ENCODE measurements at regions not wholly inside any gene's neighbourhood (a gene's known extent, or its start where the extent isn't known, plus 50 kb on each side); places are given as distances from the start of the nearest gene placed in this dataset.

DNA sequence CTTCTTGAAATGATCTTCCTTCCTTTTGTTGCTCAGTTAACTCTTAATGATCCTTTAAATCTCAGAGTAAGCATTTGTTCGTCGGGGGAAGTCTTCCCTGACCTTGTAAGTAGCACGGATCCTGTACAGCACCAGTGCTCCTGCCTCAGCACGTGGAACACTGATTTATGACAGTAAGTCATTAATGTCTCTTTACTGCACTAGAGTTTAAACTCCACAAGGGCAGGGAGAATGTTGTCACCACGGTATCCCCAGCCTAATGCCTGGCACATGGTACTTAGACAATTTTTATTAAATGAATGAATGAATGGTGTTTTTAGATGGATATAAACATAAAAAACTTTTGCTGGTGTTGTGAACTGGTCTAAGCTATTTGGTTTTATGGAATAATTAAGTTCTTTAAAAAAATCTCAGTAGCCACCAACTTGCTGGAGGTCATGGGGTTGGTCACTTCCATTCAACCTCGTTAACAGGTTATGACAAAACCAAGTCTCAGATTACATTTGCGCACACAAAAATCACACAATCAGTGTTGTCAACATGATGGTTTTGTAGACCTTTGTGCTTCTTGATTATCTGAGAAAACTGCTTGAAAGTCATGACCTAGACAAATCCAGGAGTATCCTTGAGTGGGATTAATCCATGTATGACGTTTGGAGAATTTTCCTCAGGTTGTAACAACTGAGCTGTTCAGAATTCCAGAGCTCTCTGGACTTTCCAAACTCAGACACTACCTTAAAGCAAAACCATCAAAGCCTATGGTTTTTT lies 326.9 kb downstream of the DUSP10 start:
- no peak for DNase-seq (ENCODE audit: low read depth)
- no peak for TF ChIP-seq CTCF (conservative IDR thresholded peaks at IDR 0.05; ENCODE audit: low read depth, low read length)

DNA sequence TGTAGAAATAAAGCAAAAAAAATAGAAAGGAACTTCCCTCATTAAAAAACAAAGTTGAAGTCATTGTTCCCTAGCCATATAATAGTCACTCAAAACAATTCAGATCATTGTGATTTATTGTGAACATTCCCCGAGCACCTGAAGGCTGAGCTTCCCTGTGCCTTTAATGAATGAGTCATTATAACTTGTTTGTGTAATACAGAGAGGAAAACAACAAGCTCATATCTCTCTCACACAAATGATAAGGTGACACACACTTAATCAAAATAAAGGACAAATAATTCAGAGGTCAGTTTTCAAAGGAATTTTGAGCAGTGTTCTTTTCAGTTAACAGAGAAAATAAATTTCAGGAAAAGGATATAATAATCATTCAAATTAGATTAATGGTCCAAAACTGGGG lies 326.2 kb downstream of the DUSP10 start:
- DNase-seq (ENCODE audit: low read depth): no peak
- H3K4me3 ChIP-seq (ENCODE audit: low read length): no peak overlapping the region
- no peak for TF ChIP-seq CTCF (conservative IDR thresholded peaks at IDR 0.05; ENCODE audit: low read depth, low read length)

More for the DNA sequence above, 326.9 kb downstream of the DUSP10 start:
- H3K4me3 ChIP-seq (ENCODE audit: low read length): no peak overlapping the region

DNA sequence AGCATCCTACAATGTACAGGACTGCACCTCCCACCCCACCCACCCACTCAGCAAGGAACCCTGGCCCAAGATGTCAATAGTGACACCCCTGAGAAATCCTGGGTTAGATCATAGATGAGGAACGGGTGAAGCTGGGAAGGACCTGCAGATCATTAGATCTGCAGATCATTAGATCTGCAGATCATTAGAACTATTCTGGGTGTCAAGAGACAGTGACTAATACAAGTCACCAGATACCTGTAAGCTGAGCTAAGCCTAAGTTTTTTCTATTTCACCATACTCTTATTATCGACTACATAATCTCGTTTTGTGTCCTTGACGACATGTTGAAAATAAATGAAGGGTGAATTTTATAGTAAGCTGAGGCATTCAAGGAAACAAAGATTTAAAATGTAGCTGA lies 325.7 kb downstream of the DUSP10 start:
- H3K4me3 ChIP-seq (ENCODE audit: low read length): no peak overlapping the region
- no peak for TF ChIP-seq CTCF (conservative IDR thresholded peaks at IDR 0.05; ENCODE audit: low read depth, low read length)
- no peak for DNase-seq (ENCODE audit: low read depth)

DNA sequence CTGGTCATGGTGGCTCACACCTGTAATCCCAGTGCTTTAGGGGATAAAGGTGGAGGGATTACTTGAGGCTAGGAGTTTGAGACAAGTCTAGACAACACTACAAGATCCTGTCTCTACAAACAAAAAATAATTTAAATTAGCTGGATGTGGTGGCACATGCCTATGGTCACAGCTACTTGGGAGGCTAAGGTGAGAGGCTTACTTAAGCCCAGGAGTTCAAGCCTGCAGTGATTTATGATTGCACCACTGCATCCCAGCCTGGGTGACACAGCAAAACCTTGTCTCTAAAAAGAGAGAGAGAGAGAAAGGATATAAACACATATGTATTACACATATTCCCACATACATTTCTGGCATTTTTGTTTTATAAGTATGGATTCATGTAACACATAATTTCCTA lies 325.2 kb downstream of the DUSP10 start:
- TF ChIP-seq CTCF (conservative IDR thresholded peaks at IDR 0.05; ENCODE audit: low read depth, low read length): no peak
- no peak for DNase-seq (ENCODE audit: low read depth)

GRCh38 chr1:221418346-221418745 lies 323.5 kb downstream of the DUSP10 start:
- no peak for TF ChIP-seq CTCF (conservative IDR thresholded peaks at IDR 0.05; ENCODE audit: low read depth, low read length)
- no peak for DNase-seq (ENCODE audit: low read depth)
- H3K4me3 ChIP-seq (ENCODE audit: low read length): no peak overlapping the region

More for the DNA sequence above, 325.2 kb downstream of the DUSP10 start:
- H3K4me3 ChIP-seq (ENCODE audit: low read length): no peak overlapping the region

- no peak overlapping the region for H3K4me3 ChIP-seq (ENCODE audit: low read length)
- DNase-seq (ENCODE audit: low read depth): no peak
- no peak for TF ChIP-seq CTCF (conservative IDR thresholded peaks at IDR 0.05; ENCODE audit: low read depth, low read length)
Observed at GRCh38 chr1:221419513-221420095, 322.3 kb downstream of the DUSP10 start.

DNA sequence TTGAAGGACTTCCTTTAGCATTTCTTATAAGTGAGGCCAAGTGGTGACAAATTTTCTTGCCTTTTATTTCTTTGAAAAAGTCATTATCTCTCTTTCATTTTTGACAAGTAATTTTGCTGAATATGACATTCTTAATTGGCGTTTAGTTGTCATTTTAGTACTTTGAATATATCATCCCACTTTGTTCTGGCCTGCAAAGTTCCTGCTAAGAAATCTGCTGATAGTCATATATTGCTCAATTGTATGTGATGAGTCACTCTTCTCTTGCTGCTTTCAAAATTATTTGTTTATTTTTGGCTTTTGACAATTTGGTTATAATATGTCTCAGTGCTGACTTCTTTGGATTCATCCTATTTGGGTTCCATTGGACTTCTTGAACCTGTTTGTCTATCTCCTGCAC lies 312.6 kb downstream of the DUSP10 start:
- TF ChIP-seq CTCF (conservative IDR thresholded peaks at IDR 0.05; ENCODE audit: low read depth, low read length): no peak
- no peak for DNase-seq (ENCODE audit: low read depth)
- H3K4me3 ChIP-seq (ENCODE audit: low read length): no peak overlapping the region

All from retinal pigment epithelial cell (primary cell).